HL-60 (cell line): ENCODE measurements at regions not wholly inside any gene's neighbourhood (a gene's known extent, or its start where the extent isn't known, plus 50 kb on each side); places are given as distances from the start of the nearest gene placed in this dataset.

Source experiments
- DNase-seq, 2 experiments: peaks; one replicate each; pipeline ENCODE4 v3.0.0-alpha.2; 2010 to 2020; ENCODE audit warnings: low read depth in 1 of 2, low spot score in 1 of 2
- H3K27ac ChIP-seq: fragments of 250-450 bp; sonication (Bioruptor Pico); replicated peaks from 2 replicates; pipeline ENCODE4 v1.5.1; 2020; ENCODE audit warnings: mild to moderate bottlenecking, moderate library complexity
- H3K27me3 ChIP-seq: fragments of 250-450 bp; sonication (Bioruptor Pico); 2 replicates; pipeline ENCODE4 v1.5.1; 2021; ENCODE audit warnings: mild to moderate bottlenecking, moderate library complexity; ENCODE audit not compliant: insufficient read depth, poor library complexity, severe bottlenecking
- H3K4me3 ChIP-seq: replicated peaks from 2 replicates; pipeline ENCODE4 v1.5.1; 2011; ENCODE audit warnings: mild to moderate bottlenecking, control low read depth, low read length; ENCODE audit not compliant: insufficient read depth
- GABPA ChIP-seq: IDR thresholded peaks from 2 replicates; pipeline ENCODE4 v1.6.1; 2012; ENCODE audit warnings: low read depth
- POLR2AphosphoS5 ChIP-seq: IDR thresholded peaks from 2 replicates; pipeline ENCODE4 v1.6.1; 2012; ENCODE audit warnings: low read depth
- SPI1 ChIP-seq: IDR thresholded peaks from 2 replicates; pipeline ENCODE4 v1.6.1; 2012; ENCODE audit warnings: low read depth, mild to moderate bottlenecking, borderline replicate concordance
- TF ChIP-seq, protein P1 (sequence below): IDR thresholded peaks from 2 replicates; pipeline ENCODE4 v1.6.1; 2012; ENCODE audit warnings: low read depth; ENCODE audit not compliant: insufficient replicate concordance
- TF ChIP-seq, protein P2 (sequence below): IDR thresholded peaks from one replicate; pipeline ENCODE4 v1.5.1; 2011; ENCODE audit warnings: low read length, control low read depth, inconsistent platforms; ENCODE audit not compliant: insufficient read depth

DNA sequence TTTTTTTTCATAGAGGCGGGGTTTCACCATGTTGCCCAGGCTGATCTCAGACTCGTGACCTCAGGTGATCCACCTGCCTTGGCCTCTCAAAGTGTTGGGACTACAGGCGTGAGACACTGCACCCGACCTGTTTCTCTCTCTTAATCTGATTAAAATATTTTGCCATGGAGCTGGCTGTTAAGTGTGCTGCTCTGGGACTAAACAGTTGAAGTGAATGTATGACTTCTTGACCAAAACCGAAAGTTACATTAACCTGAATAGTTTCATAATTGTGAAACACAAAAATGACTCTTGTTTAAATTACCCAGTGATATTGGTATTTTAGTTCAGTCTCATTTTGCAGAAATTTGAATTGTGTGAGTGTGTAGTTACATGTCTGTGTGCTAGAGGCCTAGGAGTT is 2548.6 kb downstream of the PCDH7 start:
- Histone ChIP-seq H3K27ac (no peak overlapping the region), H3K27me3 (no peaks in the 10 kb centered on the region), H3K4me3 (no peak overlapping the region)
- no peak for DNase-seq
- TF ChIP-seq POLR2AphosphoS5 (no peak), SPI1 (no peak), GABPA (no peak)
- TF ChIP-seq, protein P1, sequence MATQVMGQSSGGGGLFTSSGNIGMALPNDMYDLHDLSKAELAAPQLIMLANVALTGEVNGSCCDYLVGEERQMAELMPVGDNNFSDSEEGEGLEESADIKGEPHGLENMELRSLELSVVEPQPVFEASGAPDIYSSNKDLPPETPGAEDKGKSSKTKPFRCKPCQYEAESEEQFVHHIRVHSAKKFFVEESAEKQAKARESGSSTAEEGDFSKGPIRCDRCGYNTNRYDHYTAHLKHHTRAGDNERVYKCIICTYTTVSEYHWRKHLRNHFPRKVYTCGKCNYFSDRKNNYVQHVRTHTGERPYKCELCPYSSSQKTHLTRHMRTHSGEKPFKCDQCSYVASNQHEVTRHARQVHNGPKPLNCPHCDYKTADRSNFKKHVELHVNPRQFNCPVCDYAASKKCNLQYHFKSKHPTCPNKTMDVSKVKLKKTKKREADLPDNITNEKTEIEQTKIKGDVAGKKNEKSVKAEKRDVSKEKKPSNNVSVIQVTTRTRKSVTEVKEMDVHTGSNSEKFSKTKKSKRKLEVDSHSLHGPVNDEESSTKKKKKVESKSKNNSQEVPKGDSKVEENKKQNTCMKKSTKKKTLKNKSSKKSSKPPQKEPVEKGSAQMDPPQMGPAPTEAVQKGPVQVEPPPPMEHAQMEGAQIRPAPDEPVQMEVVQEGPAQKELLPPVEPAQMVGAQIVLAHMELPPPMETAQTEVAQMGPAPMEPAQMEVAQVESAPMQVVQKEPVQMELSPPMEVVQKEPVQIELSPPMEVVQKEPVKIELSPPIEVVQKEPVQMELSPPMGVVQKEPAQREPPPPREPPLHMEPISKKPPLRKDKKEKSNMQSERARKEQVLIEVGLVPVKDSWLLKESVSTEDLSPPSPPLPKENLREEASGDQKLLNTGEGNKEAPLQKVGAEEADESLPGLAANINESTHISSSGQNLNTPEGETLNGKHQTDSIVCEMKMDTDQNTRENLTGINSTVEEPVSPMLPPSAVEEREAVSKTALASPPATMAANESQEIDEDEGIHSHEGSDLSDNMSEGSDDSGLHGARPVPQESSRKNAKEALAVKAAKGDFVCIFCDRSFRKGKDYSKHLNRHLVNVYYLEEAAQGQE = no peak
- TF ChIP-seq, protein P2, sequence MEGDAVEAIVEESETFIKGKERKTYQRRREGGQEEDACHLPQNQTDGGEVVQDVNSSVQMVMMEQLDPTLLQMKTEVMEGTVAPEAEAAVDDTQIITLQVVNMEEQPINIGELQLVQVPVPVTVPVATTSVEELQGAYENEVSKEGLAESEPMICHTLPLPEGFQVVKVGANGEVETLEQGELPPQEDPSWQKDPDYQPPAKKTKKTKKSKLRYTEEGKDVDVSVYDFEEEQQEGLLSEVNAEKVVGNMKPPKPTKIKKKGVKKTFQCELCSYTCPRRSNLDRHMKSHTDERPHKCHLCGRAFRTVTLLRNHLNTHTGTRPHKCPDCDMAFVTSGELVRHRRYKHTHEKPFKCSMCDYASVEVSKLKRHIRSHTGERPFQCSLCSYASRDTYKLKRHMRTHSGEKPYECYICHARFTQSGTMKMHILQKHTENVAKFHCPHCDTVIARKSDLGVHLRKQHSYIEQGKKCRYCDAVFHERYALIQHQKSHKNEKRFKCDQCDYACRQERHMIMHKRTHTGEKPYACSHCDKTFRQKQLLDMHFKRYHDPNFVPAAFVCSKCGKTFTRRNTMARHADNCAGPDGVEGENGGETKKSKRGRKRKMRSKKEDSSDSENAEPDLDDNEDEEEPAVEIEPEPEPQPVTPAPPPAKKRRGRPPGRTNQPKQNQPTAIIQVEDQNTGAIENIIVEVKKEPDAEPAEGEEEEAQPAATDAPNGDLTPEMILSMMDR = no peak

DNA sequence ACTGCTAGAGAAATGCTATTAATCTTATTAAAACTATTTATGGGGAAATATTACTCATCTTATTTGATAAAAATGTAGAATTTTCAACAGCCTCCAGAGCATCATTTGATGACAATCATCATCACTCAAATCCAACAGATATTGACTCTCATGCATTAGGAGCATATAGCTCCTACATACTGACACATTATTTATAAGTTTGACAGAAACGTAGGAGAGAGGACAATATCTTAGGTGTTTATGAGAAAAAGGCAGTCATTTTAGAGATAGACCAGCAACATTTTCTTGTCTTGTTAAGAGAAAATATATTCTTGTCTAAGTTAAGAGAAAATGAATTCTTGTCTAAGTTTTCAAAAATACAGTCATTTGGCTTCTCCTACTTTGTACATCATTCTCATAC is 2550.2 kb downstream of the PCDH7 start:
- TF ChIP-seq, protein P2 = no peak
- no peak for TF ChIP-seq GABPA
- no peak for TF ChIP-seq SPI1
- TF ChIP-seq, protein P1 = no peak
- no peak for TF ChIP-seq POLR2AphosphoS5
- no peak for DNase-seq
- no peak overlapping the region for H3K27ac ChIP-seq

DNA sequence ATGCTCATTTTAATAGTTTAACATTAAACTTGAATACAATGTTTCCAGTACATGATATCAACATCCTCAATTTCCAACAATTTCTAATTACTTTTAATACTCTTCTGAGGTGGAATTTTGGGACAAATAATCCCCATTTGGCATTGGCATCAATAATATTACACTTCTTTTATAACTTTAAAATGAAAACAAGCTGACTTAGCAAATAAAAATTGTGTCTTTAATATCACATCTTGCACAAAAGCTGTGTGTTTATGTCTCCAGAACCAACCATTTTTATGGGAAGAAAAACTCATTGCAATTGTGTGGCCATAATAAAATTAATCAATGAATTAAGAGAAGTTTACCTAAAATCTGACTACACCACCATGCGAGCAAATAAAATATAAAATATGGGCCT is 2552.6 kb downstream of the PCDH7 start:
- H3K27me3 ChIP-seq = no peaks in the 10 kb centered on the region
- H3K27ac ChIP-seq = no peak overlapping the region
- TF ChIP-seq GABPA (no peak), SPI1 (no peak), POLR2AphosphoS5 (no peak)
- TF ChIP-seq, protein P1 = no peak
- TF ChIP-seq, protein P2 = no peak

More for the DNA sequence above, 2550.2 kb downstream of the PCDH7 start:
- no peak overlapping the region for H3K4me3 ChIP-seq
- H3K27me3 ChIP-seq = no peaks in the 10 kb centered on the region

More for the DNA sequence above, 2552.6 kb downstream of the PCDH7 start:
- H3K4me3 ChIP-seq = no peak overlapping the region
- no peak for DNase-seq
